HG03469 (cell line): ENCODE measurements at regions not wholly inside any gene's neighbourhood (a gene's known extent, or its start where the extent isn't known, plus 50 kb on each side); places are given as distances from the start of the nearest gene placed in this dataset.
A peak's percentile ranks its signal among the peaks of the same experiment; 100 is the strongest.
"Not testable (repeated sequence)": the region's sequence is repeated elsewhere in the genome, so short reads cannot be mapped to it uniquely, and the experiment has no call there.

ENCODE experiments used
- ATAC-seq: cut with Tn5 transposase; IDR thresholded peaks from one replicate; pipeline ENCODE4 v1.9.1; 2021; ENCODE audit warnings: mild to moderate bottlenecking, moderate library complexity, moderate number of reproducible peaks; ENCODE audit not compliant: unreplicated experiment

GRCh38 chrX:10469-11458 is 270.4 kb upstream of the PLCXD1 start:
- not testable (repeated sequence) for ATAC-seq

GRCh38 chrX:13821-14443 is 267.2 kb upstream of the PLCXD1 start:
- not testable (repeated sequence) for ATAC-seq

GRCh38 chrX:14452-14851 is 266.7 kb upstream of the PLCXD1 start:
- not testable (repeated sequence) for ATAC-seq

GRCh38 chrX:18768-19454 is 262.3 kb upstream of the PLCXD1 start:
- peak; percentile 92 for ATAC-seq

GRCh38 chrX:19455-19827 is 261.7 kb upstream of the PLCXD1 start:
- not testable (repeated sequence) for ATAC-seq

- ATAC-seq: no peak
Measured at GRCh38 chrX:19912-20571, 261.1 kb upstream of the PLCXD1 start.

- ATAC-seq: not testable (repeated sequence)
Measured at GRCh38 chrX:24139-24538, 257.0 kb upstream of the PLCXD1 start.
